Lower lobe of right lung (tissue), 2 donors: ENCODE measurements at regions not wholly inside any gene's neighbourhood (a gene's known extent, or its start where the extent isn't known, plus 50 kb on each side); places are given as distances from the start of the nearest gene placed in this dataset.
A peak's percentile ranks its signal among the peaks of the same experiment; 100 is the strongest.
"Not testable (repeated sequence)": the region's sequence is repeated elsewhere in the genome, so short reads cannot be mapped to it uniquely, and the experiment has no call there.

Experiments
- ATAC-seq, 2 donors: fragments of 200-7000 bp; cut with Tn5 transposase; one replicate each; pipeline ENCODE4 v1.9.1; 2020 to 2022; ENCODE audit warnings: mild to moderate bottlenecking in 2 of 2, moderate library complexity in 2 of 2
- DNase-seq: peaks from one replicate; pipeline ENCODE4 v3.0.0-alpha.2; 2020
- H3K27ac ChIP-seq: fragments of 200-600 bp; one replicate; pipeline ENCODE4 v1.8.0; 2022
- H3K27me3 ChIP-seq: fragments of 200-600 bp; one replicate; pipeline ENCODE4 v1.8.0; 2022; ENCODE audit warnings: low read depth
- H3K36me3 ChIP-seq: fragments of 200-600 bp; one replicate; pipeline ENCODE4 v1.8.0; 2022; ENCODE audit warnings: mild to moderate bottlenecking
- H3K4me1 ChIP-seq: fragments of 200-600 bp; one replicate; pipeline ENCODE4 v1.8.0; 2022
- H3K4me3 ChIP-seq: fragments of 200-600 bp; one replicate; pipeline ENCODE4 v1.8.0; 2022; ENCODE audit warnings: mild to moderate bottlenecking
- H3K9me3 ChIP-seq: fragments of 200-600 bp; one replicate; pipeline ENCODE4 v1.8.0; 2022
- CTCF ChIP-seq: fragments of 200-600 bp; IDR thresholded peaks from one replicate; pipeline ENCODE4 v1.8.0; 2022; ENCODE audit warnings: antibody characterized with exemption, mild to moderate bottlenecking
- intact Hi-C: fragments of 100-400 bp; cut with DNase I; formaldehyde crosslinking; loops from one replicate; pipeline ENCODE4 v1.11.0; 2022
- donor health status: DM: no; HTN: yes; CAD: no; lungs with severe emphysema.

- intact Hi-C loops: no loop called here
- no peak for DNase-seq
- no peak overlapping the region for H3K27ac ChIP-seq
- no peaks in the 10 kb centered on the region for H3K9me3 ChIP-seq
- ATAC-seq: peak in 1 of 2 donors; percentile 81
- no peaks in the 10 kb centered on the region for H3K4me1 ChIP-seq
- H3K27me3 ChIP-seq: no peaks in the 10 kb centered on the region
- H3K36me3 ChIP-seq: no peaks in the 10 kb centered on the region
- peak; percentile 32 for TF ChIP-seq CTCF
- H3K4me3 ChIP-seq: no peak overlapping the region
Measured at GRCh38 chr3:167032267-167032876, 347.7 kb downstream of the ZBBX start.

- Histone ChIP-seq H3K4me3 (no peak overlapping the region), H3K4me1 (no peaks in the 10 kb centered on the region), H3K36me3 (no peaks in the 10 kb centered on the region), H3K27me3 (no peaks in the 10 kb centered on the region), H3K9me3 (no peaks in the 10 kb centered on the region), H3K27ac (no peak overlapping the region)
- intact Hi-C loops: no loop called here
- no peak for TF ChIP-seq CTCF
- peak in 1 of 2 donors; percentile 59 for ATAC-seq
- no peak for DNase-seq
Measured at GRCh38 chr3:167031364-167032049, 348.6 kb downstream of the ZBBX start.

- Histone ChIP-seq H3K4me1 (no peaks in the 10 kb centered on the region), H3K9me3 (no peaks in the 10 kb centered on the region), H3K27me3 (no peaks in the 10 kb centered on the region), H3K4me3 (no peak overlapping the region), H3K36me3 (no peaks in the 10 kb centered on the region), H3K27ac (no peak overlapping the region)
- intact Hi-C loops: no loop called here
- no peak for ATAC-seq
- no peak for DNase-seq
- no peak for TF ChIP-seq CTCF
Measured at GRCh38 chr3:167030082-167030725, 349.9 kb downstream of the ZBBX start.

- H3K4me1 ChIP-seq, intact Hi-C loops, ATAC-seq, H3K27me3 ChIP-seq, H3K9me3 ChIP-seq, H3K36me3 ChIP-seq, DNase-seq, H3K27ac ChIP-seq, H3K4me3 ChIP-seq: not testable (repeated sequence)
Measured at GRCh38 chr3:167019503-167019902, 360.6 kb downstream of the ZBBX start.

GRCh38 chr3:167018591-167019111 lies 361.4 kb downstream of the ZBBX start:
- DNase-seq, H3K4me3 ChIP-seq, H3K9me3 ChIP-seq, H3K27ac ChIP-seq, H3K27me3 ChIP-seq, ATAC-seq, H3K4me1 ChIP-seq, intact Hi-C loops, H3K36me3 ChIP-seq: not testable (repeated sequence)

GRCh38 chr3:167012691-167013090 lies 367.4 kb downstream of the ZBBX start:
- no peak for DNase-seq
- Histone ChIP-seq H3K27ac (no peak overlapping the region), H3K27me3 (no peaks in the 10 kb centered on the region), H3K4me3 (no peak overlapping the region), H3K36me3 (no peaks in the 10 kb centered on the region), H3K4me1 (no peaks in the 10 kb centered on the region), H3K9me3 (no peaks in the 10 kb centered on the region)
- TF ChIP-seq CTCF: no peak
- ATAC-seq: no peak
- intact Hi-C loops: no loop called here
